SK-N-SH (cell line): ENCODE measurements at regions not wholly inside any gene's neighbourhood (a gene's known extent, or its start where the extent isn't known, plus 50 kb on each side); places are given as distances from the start of the nearest gene placed in this dataset.

Experiments used
- CTCF ChIA-PET: fragments of 300-600, 350-600 bp; formaldehyde crosslinking; extraction: SDS; loops from one replicate; lab custom pipeline; 2021; lab: Yijun Ruan, JAX
- POLR2A ChIA-PET: fragments of 350-600 bp; sonication (Branson Sonifier 250); formaldehyde crosslinking; extraction: SDS; loops from one replicate; lab custom pipeline; 2020; ENCODE audit warnings: antibody characterized with exemption, inconsistent platforms; lab: Yijun Ruan, JAX
- DNase-seq: peaks from one replicate; pipeline ENCODE4 v3.0.0; 2012
- H2AFZ ChIP-seq: fragments of 200-600 bp; sonication (generic); 2 replicates; pipeline ENCODE4 v1.8.1; 2016; ENCODE audit warnings: antibody characterized with exemption, mild to moderate bottlenecking, low read depth
- H3F3A ChIP-seq: fragments of 200-600 bp; sonication (generic); replicated peaks from 2 replicates; pipeline ENCODE3; 2016; ENCODE audit warnings: antibody characterized with exemption, mild to moderate bottlenecking; ENCODE audit not compliant: insufficient read depth
- H3K27ac ChIP-seq, 2 experiments: fragments of 200-500 bp in 1 of 2; fragments of 200-600 bp in 1 of 2; sonication (Bioruptor generic) in 1 of 2; sonication (generic), shearing (Covaris generic) in 1 of 2; 2 replicates each; pipeline versions ENCODE4 v1.5.1 to v1.6.1; 2014 to 2016; ENCODE audit warnings: low read depth in 2 of 2, inconsistent platforms in 1 of 2, low read length in 1 of 2, mild to moderate bottlenecking in 1 of 2, mixed read lengths in 1 of 2
- H3K27me3 ChIP-seq: fragments of 200-600 bp; sonication (generic), shearing (Covaris generic); 2 replicates; pipeline ENCODE4 v1.6.1; 2016; ENCODE audit warnings: mixed run types; ENCODE audit not compliant: insufficient read depth
- H3K36me3 ChIP-seq, 2 experiments: fragments of 200-500 bp in 1 of 2; fragments of 200-600 bp in 1 of 2; sonication (Bioruptor generic) in 1 of 2; sonication (generic) in 1 of 2; replicated peaks in 1 of 2; 2 replicates each; pipeline versions ENCODE3 to v1.5.1; 2014 to 2016; ENCODE audit warnings: low read length in 1 of 2, mild to moderate bottlenecking in 1 of 2; ENCODE audit not compliant: insufficient read depth in 2 of 2, control insufficient read depth in 1 of 2
- H3K4me1 ChIP-seq, 2 experiments: fragments of 200-500 bp in 1 of 2; fragments of 200-600 bp in 1 of 2; sonication (Bioruptor generic) in 1 of 2; sonication (generic), shearing (Covaris generic) in 1 of 2; 2 replicates each; pipeline versions ENCODE4 v1.5.1 to v1.6.1; 2014 to 2016; ENCODE audit warnings: low read depth in 1 of 2, low read length in 1 of 2, mixed run types in 1 of 2; ENCODE audit not compliant: insufficient read depth in 2 of 2, control insufficient read depth in 1 of 2
- H3K4me2 ChIP-seq: fragments of 200-600 bp; sonication (generic), shearing (Covaris generic); 2 replicates; pipeline ENCODE4 v1.6.1; 2017; ENCODE audit warnings: mixed run types
- H3K4me3 ChIP-seq, 2 experiments: fragments of 200-500 bp in 1 of 2; fragments of 200-600 bp in 1 of 2; sonication (Bioruptor generic) in 1 of 2; sonication (generic), shearing (Covaris generic) in 1 of 2; 2 replicates each; pipeline versions ENCODE4 v1.5.1 to v1.8.1; 2014 to 2016; ENCODE audit warnings: low read depth in 2 of 2, inconsistent platforms in 1 of 2, low read length in 1 of 2, mild to moderate bottlenecking in 1 of 2, mixed read lengths in 1 of 2, moderate library complexity in 1 of 2
- H3K79me2 ChIP-seq: fragments of 200-600 bp; sonication (generic); 2 replicates; pipeline ENCODE4 v1.8.1; 2017; ENCODE audit warnings: mild to moderate bottlenecking; ENCODE audit not compliant: insufficient read depth
- H3K9ac ChIP-seq: fragments of 200-600 bp; sonication (generic); 2 replicates; pipeline ENCODE4 v1.6.1; 2017; ENCODE audit warnings: mixed run types
- H3K9me2 ChIP-seq: fragments of 200-600 bp; sonication (generic); 2 replicates; pipeline ENCODE4 v1.6.1; 2017; ENCODE audit warnings: mixed run types
- H3K9me3 ChIP-seq: fragments of 200-600 bp; sonication (generic); 2 replicates; pipeline ENCODE4 v1.6.1; 2017; ENCODE audit warnings: mixed run types, mild to moderate bottlenecking, moderate library complexity
- H4K20me1 ChIP-seq: fragments of 200-600 bp; sonication (generic); 2 replicates; pipeline ENCODE4 v1.6.1; 2017; ENCODE audit warnings: mild to moderate bottlenecking, mixed run types; ENCODE audit not compliant: insufficient read depth
- ELF1 ChIP-seq: IDR thresholded peaks from 2 replicates; pipeline ENCODE4 v1.4.0; 2012
- GABPA ChIP-seq: IDR thresholded peaks from 2 replicates; pipeline ENCODE4 v1.4.0; 2012; ENCODE audit warnings: low read depth, mild to moderate bottlenecking
- NFIC ChIP-seq: IDR thresholded peaks from 2 replicates; pipeline ENCODE4 v1.4.0; 2012; ENCODE audit warnings: borderline replicate concordance
- NRF1 ChIP-seq: IDR thresholded peaks from 2 replicates; pipeline ENCODE4 v1.6.1; 2012; ENCODE audit warnings: low read depth, mild to moderate bottlenecking, low read length
- POLR2AphosphoS5 ChIP-seq: IDR thresholded peaks from 2 replicates; pipeline ENCODE4 v1.6.1; 2012; ENCODE audit warnings: low read depth, low read length
- RXRA ChIP-seq: IDR thresholded peaks from 2 replicates; pipeline ENCODE4 v1.4.0; 2012; ENCODE audit warnings: low read depth, mild to moderate bottlenecking, borderline replicate concordance
- TAF1 ChIP-seq: IDR thresholded peaks from 2 replicates; pipeline ENCODE4 v1.6.1; 2012; ENCODE audit warnings: low read depth, mild to moderate bottlenecking, low read length, moderate library complexity, borderline replicate concordance
- WGBS: methylation state at CpG from one replicate; pipeline ENCODE4 v1.1.6; 2017; ENCODE audit warnings: low lambda C conversion rate; 5-methylcytosine and 5-hydroxymethylcytosine counted together
- TF ChIP-seq, protein P1 (sequence below): fragments of 200-600 bp; sonication (generic); IDR thresholded peaks from 2 replicates; pipeline ENCODE4 v1.6.1; 2017; ENCODE audit warnings: antibody characterized with exemption, mild to moderate bottlenecking, moderate library complexity
- TF ChIP-seq, protein P2 (sequence below): IDR thresholded peaks from 2 replicates; pipeline ENCODE4 v1.4.0; 2012; ENCODE audit warnings: low read depth

DNA sequence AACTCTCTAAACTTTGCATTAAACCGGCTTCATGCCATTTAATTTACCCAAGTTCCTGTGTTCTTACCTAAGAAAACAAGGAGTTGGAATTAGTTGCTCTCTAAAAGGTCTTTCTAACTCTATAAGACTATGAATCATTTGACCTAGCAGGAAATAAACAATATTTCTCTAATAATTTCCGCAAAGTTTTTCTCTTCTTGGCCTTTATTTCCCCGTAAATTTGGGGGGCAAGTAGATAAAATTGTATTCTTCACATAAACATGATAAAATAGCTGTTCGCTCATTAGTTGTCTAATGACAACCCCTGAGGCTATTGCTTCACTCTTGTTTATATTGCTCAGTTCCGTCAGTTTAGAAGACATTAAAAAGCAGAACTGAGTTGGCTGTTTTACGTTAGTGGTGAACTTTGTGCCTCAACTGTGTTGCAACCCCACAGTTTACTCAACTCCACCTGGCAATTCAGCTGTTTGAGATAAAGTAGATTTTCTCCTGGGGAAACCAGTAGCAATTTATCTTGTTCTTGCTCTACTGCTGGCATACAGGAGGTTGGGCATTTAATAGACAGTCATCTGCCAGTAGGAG, 74.7 kb downstream of the BTG1 start:
- Histone ChIP-seq H3K9ac (no peak overlapping the region), H3K36me3 (no peaks in the 10 kb centered on the region), H3K4me3 (no peak overlapping the region), H3F3A (peaks cover 5% of the 10 kb centered on the region), H3K27me3 (no peaks in the 10 kb centered on the region), H3K4me1 (peaks cover 8 to 14% of the 10 kb centered on the region in 2 experiments), H3K9me3 (no peaks in the 10 kb centered on the region), H4K20me1 (no peaks in the 10 kb centered on the region), H3K9me2 (no peaks in the 10 kb centered on the region), H3K4me2 (no peak overlapping the region), H3K27ac (no peak overlapping the region; a peak in 1 of 4 replicates), H3K79me2 (no peaks in the 10 kb centered on the region), H2AFZ (no peak overlapping the region)
- POLR2A ChIA-PET = no interaction called here
- no peak for DNase-seq
- CTCF ChIA-PET = no interaction called here
- TF ChIP-seq, protein P1, sequence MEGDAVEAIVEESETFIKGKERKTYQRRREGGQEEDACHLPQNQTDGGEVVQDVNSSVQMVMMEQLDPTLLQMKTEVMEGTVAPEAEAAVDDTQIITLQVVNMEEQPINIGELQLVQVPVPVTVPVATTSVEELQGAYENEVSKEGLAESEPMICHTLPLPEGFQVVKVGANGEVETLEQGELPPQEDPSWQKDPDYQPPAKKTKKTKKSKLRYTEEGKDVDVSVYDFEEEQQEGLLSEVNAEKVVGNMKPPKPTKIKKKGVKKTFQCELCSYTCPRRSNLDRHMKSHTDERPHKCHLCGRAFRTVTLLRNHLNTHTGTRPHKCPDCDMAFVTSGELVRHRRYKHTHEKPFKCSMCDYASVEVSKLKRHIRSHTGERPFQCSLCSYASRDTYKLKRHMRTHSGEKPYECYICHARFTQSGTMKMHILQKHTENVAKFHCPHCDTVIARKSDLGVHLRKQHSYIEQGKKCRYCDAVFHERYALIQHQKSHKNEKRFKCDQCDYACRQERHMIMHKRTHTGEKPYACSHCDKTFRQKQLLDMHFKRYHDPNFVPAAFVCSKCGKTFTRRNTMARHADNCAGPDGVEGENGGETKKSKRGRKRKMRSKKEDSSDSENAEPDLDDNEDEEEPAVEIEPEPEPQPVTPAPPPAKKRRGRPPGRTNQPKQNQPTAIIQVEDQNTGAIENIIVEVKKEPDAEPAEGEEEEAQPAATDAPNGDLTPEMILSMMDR = no peak
- WGBS = 79% methylated on average over 6 of the region's 6 CpGs

DNA sequence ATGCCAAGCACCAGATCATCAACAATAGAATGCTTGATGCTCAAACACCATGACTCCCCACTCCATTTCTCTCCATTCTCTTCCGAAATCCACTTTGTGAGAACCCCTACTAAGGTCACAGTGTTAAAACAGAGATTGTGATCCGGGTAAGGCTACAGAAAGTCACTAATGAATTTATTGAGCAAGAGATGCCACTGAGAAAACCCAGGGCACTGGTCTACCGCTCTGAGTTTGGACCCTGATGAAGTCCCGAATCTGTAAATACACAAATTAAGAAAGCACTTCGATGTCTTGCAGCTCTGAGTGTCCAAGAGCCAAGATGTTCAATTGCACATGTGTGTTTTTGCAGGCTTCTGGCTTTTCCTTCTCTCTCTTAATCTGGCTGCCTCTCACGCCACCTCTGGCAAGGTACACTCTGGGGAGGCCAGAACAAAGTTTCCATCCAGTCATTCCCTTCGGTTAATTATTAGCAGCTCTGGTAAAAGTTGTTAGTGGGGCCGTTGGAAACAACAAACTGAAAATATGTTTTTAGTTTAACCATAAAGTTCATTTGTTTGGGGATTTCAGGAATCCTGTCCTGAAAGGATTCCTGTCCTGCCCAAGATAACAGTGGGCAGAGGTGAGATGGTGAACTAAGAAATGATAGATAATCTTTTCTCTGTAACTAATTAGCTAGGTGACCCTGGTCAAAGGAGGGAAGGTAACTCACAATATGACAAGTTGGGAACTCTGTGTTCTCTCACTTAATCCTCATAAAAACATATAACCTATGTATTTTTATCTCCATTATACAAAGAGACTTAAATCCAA, 75.4 kb downstream of the BTG1 start:
- no peak for DNase-seq
- H3K79me2 ChIP-seq = no peaks in the 10 kb centered on the region
- ChIA-PET POLR2A (no interaction called here), CTCF (interaction anchor here (1.0 kb wide), 1 partner anchor 45 kb away, joined by 3 read pairs; no protein-coding TSS in a partner anchor)
- no peak overlapping the region for H3K4me2 ChIP-seq
- no peaks in the 10 kb centered on the region for H3K27me3 ChIP-seq
- peaks cover 2 to 9% of the 10 kb centered on the region in 2 experiments for H3K4me1 ChIP-seq
- H3K27ac ChIP-seq = no peak overlapping the region
- no peaks in the 10 kb centered on the region for H4K20me1 ChIP-seq
- H3F3A ChIP-seq = peaks cover 4% of the 10 kb centered on the region
- no peaks in the 10 kb centered on the region for H3K9me3 ChIP-seq
- TF ChIP-seq, protein P2, sequence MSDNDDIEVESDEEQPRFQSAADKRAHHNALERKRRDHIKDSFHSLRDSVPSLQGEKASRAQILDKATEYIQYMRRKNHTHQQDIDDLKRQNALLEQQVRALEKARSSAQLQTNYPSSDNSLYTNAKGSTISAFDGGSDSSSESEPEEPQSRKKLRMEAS = no peak
- TF ChIP-seq NRF1 = no peak
- TF ChIP-seq RXRA = no peak
- no peak for TF ChIP-seq TAF1
- no peak for TF ChIP-seq NFIC
- TF ChIP-seq POLR2AphosphoS5 = no peak
- TF ChIP-seq GABPA = no peak
- TF ChIP-seq ELF1 = no peak
- no peak overlapping the region for H3K4me3 ChIP-seq
- no peak overlapping the region for H2AFZ ChIP-seq
- no peaks in the 10 kb centered on the region for H3K36me3 ChIP-seq
- H3K9me2 ChIP-seq = no peaks in the 10 kb centered on the region
- H3K9ac ChIP-seq = no peak overlapping the region
- WGBS = 73% methylated on average over 8 of the region's 8 CpGs
